T follicular helper cell (primary cell): ENCODE measurements at regions not wholly inside any gene's neighbourhood (a gene's known extent, or its start where the extent isn't known, plus 50 kb on each side); places are given as distances from the start of the nearest gene placed in this dataset.

Experiments used
- DNase-seq: peaks from one replicate; pipeline ENCODE4 v3.0.0-alpha.2; 2020; ENCODE audit warnings: low read depth

DNA sequence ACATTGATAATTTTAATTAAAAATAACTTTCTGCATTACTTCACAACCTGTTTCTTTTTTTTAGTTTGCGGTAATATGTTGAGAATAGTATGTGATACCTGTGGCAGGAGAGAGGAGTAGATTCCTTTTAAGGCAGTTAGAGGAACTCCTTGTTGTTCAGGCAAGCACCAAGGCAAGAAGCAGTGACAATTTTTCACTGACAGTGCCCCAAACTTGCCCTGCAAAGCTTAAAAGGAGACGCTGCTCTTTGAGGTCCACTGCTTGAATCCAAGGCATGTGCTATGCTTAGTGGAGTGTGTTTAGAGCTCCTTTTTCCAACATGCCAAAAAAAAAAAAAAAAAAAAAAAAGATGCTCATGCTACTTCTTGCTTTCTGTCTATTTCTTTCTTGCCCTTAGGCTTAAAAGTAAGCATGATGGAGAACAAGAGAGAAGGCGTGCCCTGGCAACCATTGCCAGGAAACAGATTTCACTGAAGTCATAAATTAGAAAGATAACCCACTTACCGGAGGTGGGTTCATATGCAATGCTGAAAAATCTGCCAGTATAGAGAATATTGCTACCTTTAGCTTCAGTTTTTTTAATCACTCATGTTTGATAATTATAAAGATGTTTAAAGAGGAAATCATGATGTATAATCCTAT, 58.3 kb upstream of the DYRK2 start:
- DNase-seq: peak; percentile 12

DNA sequence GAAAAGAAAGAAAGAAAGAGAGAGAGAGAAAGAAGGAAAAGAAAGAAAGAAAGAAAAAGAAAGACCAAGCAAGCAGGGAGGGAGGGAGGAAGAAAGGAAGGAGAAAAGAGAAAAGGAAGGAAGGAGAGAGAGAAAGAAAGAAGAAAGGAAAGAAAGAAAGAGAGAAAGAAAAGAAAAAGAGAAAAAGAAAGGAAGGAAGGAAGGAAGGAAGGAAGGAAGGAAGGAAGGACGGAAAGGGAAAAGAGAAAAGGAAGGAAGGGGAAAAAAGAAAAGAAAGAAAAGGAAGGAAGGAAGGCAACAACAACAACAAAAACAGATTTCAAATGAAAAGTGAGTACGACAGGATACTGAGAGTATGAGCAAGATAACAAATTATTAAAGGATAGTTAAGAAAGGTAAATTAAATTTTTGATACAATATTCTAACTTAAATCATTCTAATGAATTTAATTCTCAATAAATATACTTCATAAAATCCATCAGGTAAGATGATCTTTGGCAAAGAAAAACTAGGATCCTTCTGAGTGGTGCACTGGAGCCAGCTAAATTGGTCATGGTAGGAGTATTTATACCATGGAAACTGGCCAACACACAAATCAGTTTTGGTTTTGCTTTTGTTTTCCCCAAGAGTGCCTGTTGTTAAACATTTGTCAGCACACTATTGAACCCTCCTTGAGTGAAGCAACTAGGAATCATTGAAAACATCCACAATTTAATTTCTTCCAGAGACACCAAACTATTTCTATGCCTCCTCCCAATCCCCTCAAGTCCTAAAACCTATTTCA, 56.1 kb upstream of the DYRK2 start:
- DNase-seq: no peak

DNA sequence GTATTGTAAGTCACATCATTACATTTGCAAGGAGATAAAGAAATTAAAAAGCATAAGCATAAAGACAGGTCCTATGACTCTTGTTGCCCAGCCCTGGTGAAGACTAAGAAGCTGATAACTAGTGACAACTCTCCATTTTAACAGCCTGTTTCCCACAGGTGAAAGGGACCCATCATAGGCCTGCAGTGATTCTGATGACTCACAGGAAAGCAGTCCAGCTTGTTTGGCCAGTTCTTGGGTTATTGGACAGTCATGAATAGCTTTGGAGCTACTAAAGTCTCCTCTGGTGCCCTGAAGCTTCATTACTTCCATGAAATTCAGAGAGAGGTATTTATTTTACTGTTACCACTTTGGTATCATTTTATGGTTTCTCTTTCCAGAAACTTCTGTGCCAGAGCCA, 55.5 kb upstream of the DYRK2 start:
- DNase-seq: no peak

DNA sequence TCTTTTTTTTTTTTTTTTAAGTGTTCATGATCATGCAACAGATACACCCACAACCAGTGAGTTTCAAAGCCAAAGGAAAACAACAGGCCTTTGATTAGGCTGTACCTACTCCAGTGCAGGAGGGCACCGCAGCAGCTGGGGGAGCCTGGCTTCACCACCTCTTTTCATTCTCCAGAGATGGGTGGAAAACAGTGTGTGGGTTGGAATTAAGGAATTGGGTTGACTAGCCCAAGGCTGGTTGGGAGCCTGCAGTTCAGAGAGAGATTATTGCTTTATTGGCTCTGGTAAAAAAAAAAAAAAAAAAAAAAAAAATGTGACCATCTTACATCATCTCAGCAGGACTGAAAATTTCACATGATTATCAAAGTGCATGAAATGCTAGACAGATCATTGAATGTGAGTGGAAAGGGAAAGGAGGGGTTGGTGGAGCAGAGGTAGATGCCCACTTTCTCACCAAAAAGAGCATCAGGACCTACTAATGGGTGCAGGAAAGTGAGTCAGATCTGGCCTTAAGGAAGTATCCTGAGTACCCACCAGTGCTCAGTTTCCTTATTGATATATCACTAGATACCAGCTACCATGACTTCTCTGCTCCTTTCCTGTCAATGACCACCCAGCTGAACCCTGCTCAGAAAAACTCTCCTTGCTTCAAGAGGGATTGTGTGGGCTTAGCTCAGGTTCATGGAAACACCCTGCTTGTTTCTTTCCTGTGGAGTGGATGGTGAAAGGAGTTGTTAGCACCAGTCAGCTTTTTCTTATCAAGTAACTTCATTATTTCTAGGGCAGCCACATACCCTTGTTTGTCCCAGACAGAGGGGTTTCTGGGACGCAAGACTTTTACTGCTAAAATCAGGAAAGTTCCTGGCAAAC, 54.8 kb upstream of the DYRK2 start:
- DNase-seq: no peak

DNA sequence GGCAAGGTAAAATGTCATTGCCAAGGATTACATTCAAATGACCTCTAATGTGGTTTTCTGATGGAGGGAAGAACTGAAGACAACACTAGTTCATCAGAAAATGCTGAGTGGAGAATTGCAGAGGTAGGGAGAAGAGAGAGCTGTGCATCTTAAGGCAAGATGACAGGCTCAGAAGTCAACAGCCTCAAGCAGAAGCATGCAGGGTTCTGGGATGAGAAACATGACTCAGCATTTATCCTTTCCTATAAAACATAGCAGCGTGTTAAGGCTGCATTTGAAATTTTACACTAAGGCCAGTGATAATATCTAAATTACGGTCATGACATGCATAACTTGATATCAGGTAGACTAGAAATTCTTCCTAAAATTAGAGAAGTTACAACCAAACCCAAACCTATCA, 53.7 kb upstream of the DYRK2 start:
- no peak for DNase-seq

DNA sequence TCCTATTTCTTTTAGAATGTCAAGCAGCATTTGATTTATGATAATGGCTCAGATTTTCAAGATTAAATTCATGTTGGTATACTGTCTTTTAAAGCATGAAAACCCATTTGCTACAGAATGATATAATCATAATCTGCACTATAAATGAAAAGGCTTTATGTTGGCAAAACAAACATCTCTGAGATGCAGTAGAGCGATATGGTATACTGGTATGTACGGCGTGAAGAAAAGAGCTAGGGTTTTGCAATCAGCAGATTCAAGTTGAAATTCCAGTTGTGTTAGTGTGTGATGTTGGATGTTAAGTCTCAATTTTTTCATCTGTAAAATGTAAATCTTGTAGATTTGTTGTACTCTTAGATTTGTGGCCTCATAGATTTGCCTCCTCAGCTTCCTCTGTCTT, 53.2 kb upstream of the DYRK2 start:
- no peak for DNase-seq

DNA sequence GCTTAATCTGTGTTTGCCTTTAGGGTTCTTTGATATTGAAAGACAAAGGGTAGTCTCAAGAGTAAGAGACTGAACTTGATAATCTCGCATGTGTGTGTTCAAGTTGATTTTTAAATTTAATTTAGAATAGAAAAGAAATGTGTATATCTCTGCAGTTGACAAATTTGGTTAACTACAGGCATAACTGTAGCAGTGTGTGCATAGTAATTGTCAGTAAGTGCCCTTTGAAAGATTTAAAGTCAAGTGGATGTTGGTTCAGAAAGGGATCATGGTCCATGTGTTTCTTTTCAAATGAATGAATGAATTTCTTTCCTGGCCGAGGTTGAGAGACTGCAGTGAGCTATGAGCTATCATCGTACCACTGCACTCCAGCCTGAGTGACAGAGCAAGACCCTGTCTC, 49.9 kb upstream of the DYRK2 start:
- no peak for DNase-seq
